GM23248 (cell line): ENCODE measurements at regions not wholly inside any gene's neighbourhood (a gene's known extent, or its start where the extent isn't known, plus 50 kb on each side); places are given as distances from the start of the nearest gene placed in this dataset.
A peak's percentile ranks its signal among the peaks of the same experiment; 100 is the strongest.
"Not testable (repeated sequence)": the region's sequence is repeated elsewhere in the genome, so short reads cannot be mapped to it uniquely, and the experiment has no call there.

ENCODE experiments used
- DNase-seq: peaks from one replicate; pipeline ENCODE4 v3.0.0-alpha.2; 2015
- H2AFZ ChIP-seq: fragments of 200-600 bp; sonication (generic); 2 replicates; pipeline ENCODE4 v1.6.1; 2016; ENCODE audit warnings: antibody characterized with exemption
- H3F3A ChIP-seq: fragments of 200-600 bp; sonication (generic); 2 replicates; pipeline ENCODE4 v1.6.1; 2016; ENCODE audit warnings: mild to moderate bottlenecking, antibody characterized with exemption, mixed run types; ENCODE audit not compliant: insufficient read depth
- H3K27ac ChIP-seq: fragments of 200-600 bp; sonication (generic); 2 replicates; pipeline ENCODE4 v1.5.1; 2016; ENCODE audit warnings: mild to moderate bottlenecking
- H3K27me3 ChIP-seq: fragments of 200-600 bp; sonication (generic); replicated peaks from 2 replicates; pipeline ENCODE4 v1.6.1; 2016; ENCODE audit warnings: mild to moderate bottlenecking; ENCODE audit not compliant: insufficient read depth
- H3K36me3 ChIP-seq: fragments of 200-600 bp; sonication (generic); 2 replicates; pipeline ENCODE4 v1.6.1; 2016; ENCODE audit warnings: low read depth, mild to moderate bottlenecking
- H3K4me1 ChIP-seq: fragments of 200-600 bp; sonication (generic); 2 replicates; pipeline ENCODE4 v1.6.1; 2016; ENCODE audit warnings: mild to moderate bottlenecking; ENCODE audit not compliant: insufficient read depth
- H3K4me2 ChIP-seq: fragments of 200-600 bp; sonication (generic); one replicate; pipeline ENCODE4 v1.6.1; 2016; ENCODE audit warnings: mild to moderate bottlenecking; ENCODE audit not compliant: unreplicated experiment
- H3K4me3 ChIP-seq: fragments of 200-600 bp; sonication (generic); 2 replicates; pipeline ENCODE4 v1.5.1; 2016; ENCODE audit warnings: mild to moderate bottlenecking
- H3K79me2 ChIP-seq: fragments of 200-600 bp; sonication (generic); 2 replicates; pipeline ENCODE4 v1.6.1; 2016; ENCODE audit warnings: mild to moderate bottlenecking; ENCODE audit not compliant: insufficient read depth
- H3K9ac ChIP-seq: fragments of 200-600 bp; sonication (generic); 2 replicates; pipeline ENCODE4 v1.6.1; 2016; ENCODE audit warnings: mild to moderate bottlenecking
- H3K9me2 ChIP-seq: fragments of 200-600 bp; sonication (generic); 2 replicates; pipeline ENCODE4 v1.6.1; 2016; ENCODE audit warnings: mixed run types, mild to moderate bottlenecking, moderate library complexity; ENCODE audit not compliant: insufficient read depth
- H3K9me3 ChIP-seq: fragments of 200-600 bp; sonication (generic); one replicate; pipeline ENCODE4 v1.6.1; 2017; ENCODE audit warnings: low read depth
- H4K20me1 ChIP-seq: fragments of 200-600 bp; sonication (generic); 2 replicates; pipeline ENCODE4 v1.6.0; 2016; ENCODE audit not compliant: insufficient read depth
- EZH2 ChIP-seq: fragments of 200-600 bp; sonication (generic); IDR thresholded peaks from 2 replicates; pipeline ENCODE4 v1.6.1; 2018; ENCODE audit warnings: antibody characterized with exemption, mild to moderate bottlenecking; ENCODE audit not compliant: insufficient read depth, poor library complexity, severe bottlenecking
- EZH2phosphoT487 ChIP-seq: fragments of 200-600 bp; sonication (generic); IDR thresholded peaks from 2 replicates; pipeline ENCODE4 v1.6.1; 2018; ENCODE audit warnings: antibody characterized with exemption, moderate library complexity, mild to moderate bottlenecking, low read depth; ENCODE audit not compliant: insufficient read depth
- WGBS, 2 experiments: methylation state at CpG; one replicate each; pipeline ENCODE4 v1.1.6; 2015 to 2017; ENCODE audit warnings: low lambda C conversion rate in 2 of 2, low coverage in 1 of 2; ENCODE audit errors: missing lambda C conversion rate in 2 of 2; 5-methylcytosine and 5-hydroxymethylcytosine counted together
- in situ Hi-C: fragments of 300-500 bp; cut with MboI; formaldehyde crosslinking; loops from 2 replicates; pipeline ENCODE4 v1.15.0; 2020

- no peak overlapping the region for H3K4me2 ChIP-seq
- no peaks in the 10 kb centered on the region for H3K4me1 ChIP-seq
- no peak overlapping the region for H3K27ac ChIP-seq
- in situ Hi-C loops: no loop called here
- WGBS, 2 experiments: 77 to 78% methylated on average over 6 of the region's 6 CpGs
- H3K4me3 ChIP-seq: no peak overlapping the region
- DNase-seq: no peak
- no peaks in the 10 kb centered on the region for H3F3A ChIP-seq
- no peaks in the 10 kb centered on the region for H3K36me3 ChIP-seq
- H3K79me2 ChIP-seq: no peaks in the 10 kb centered on the region
- H3K27me3 ChIP-seq: no peaks in the 10 kb centered on the region
- no peak for TF ChIP-seq EZH2phosphoT487
- no peak for TF ChIP-seq EZH2
- H3K9me3 ChIP-seq: no peaks in the 10 kb centered on the region
- H4K20me1 ChIP-seq: no peaks in the 10 kb centered on the region
- no peak overlapping the region for H2AFZ ChIP-seq
- no peak overlapping the region for H3K9ac ChIP-seq
- no peaks in the 10 kb centered on the region for H3K9me2 ChIP-seq
Observed at GRCh38 chr12:42910656-42911055, 321.1 kb upstream of the PRICKLE1 start.

GRCh38 chr12:42908712-42909111 lies 319.2 kb upstream of the PRICKLE1 start:
- Histone ChIP-seq H3K9me3 (no peaks in the 10 kb centered on the region), H3K36me3 (no peaks in the 10 kb centered on the region), H3F3A (no peaks in the 10 kb centered on the region), H3K4me3 (no peak overlapping the region), H3K27me3 (no peaks in the 10 kb centered on the region), H3K9ac (no peak overlapping the region), H4K20me1 (no peaks in the 10 kb centered on the region), H3K9me2 (no peaks in the 10 kb centered on the region), H3K27ac (no peak overlapping the region), H3K4me2 (no peak overlapping the region), H2AFZ (no peak overlapping the region), H3K4me1 (no peaks in the 10 kb centered on the region), H3K79me2 (no peaks in the 10 kb centered on the region)
- DNase-seq: no peak
- in situ Hi-C loops: no loop called here
- WGBS, 2 experiments: 68 to 74% methylated on average over 6 of the region's 6 CpGs
- TF ChIP-seq EZH2 (no peak), EZH2phosphoT487 (no peak)

- not testable (repeated sequence) for H3K36me3 ChIP-seq, H3K9ac ChIP-seq
- WGBS, 2 experiments: 46 to 58% methylated on average over 2 of the region's 2 CpGs
Observed at GRCh38 chr12:42906801-42907200, 317.3 kb upstream of the PRICKLE1 start.

GRCh38 chr12:42905419-42905705 lies 315.8 kb upstream of the PRICKLE1 start:
- Histone ChIP-seq H3F3A (no peaks in the 10 kb centered on the region), H4K20me1 (no peaks in the 10 kb centered on the region), H3K4me2 (no peak overlapping the region), H3K36me3 (no peaks in the 10 kb centered on the region), H3K9me3 (no peaks in the 10 kb centered on the region), H3K9me2 (no peaks in the 10 kb centered on the region), H3K9ac (no peak overlapping the region), H3K27ac (no peak overlapping the region), H2AFZ (no peak overlapping the region), H3K79me2 (no peaks in the 10 kb centered on the region), H3K27me3 (no peaks in the 10 kb centered on the region), H3K4me3 (no peak overlapping the region), H3K4me1 (no peaks in the 10 kb centered on the region)
- WGBS, 2 experiments: 67 to 88% methylated on average over 2 of the region's 2 CpGs
- in situ Hi-C loops: no loop called here
- no peak for DNase-seq
- no peak for TF ChIP-seq EZH2
- TF ChIP-seq EZH2phosphoT487: no peak

More at GRCh38 chr12:42906801-42907200, 317.3 kb upstream of the PRICKLE1 start:
- H3K27ac ChIP-seq, H3K4me1 ChIP-seq, H3K9me2 ChIP-seq, H3F3A ChIP-seq, DNase-seq, H2AFZ ChIP-seq, H3K79me2 ChIP-seq, H3K27me3 ChIP-seq, H3K4me3 ChIP-seq, H3K9me3 ChIP-seq, H3K4me2 ChIP-seq, H4K20me1 ChIP-seq, in situ Hi-C loops: not testable (repeated sequence)

- DNase-seq: no peak
- Histone ChIP-seq H2AFZ (peak overlapping the region; percentile 49; the same call in 1 of the 2 replicates), H3K4me3 (no peak overlapping the region), H3K9me2 (no peaks in the 10 kb centered on the region; the same call in 1 of the 2 replicates), H3K27ac (no peak overlapping the region), H3K36me3 (no peaks in the 10 kb centered on the region), H3K4me1 (no peaks in the 10 kb centered on the region), H3K9me3 (no peaks in the 10 kb centered on the region), H3F3A (no peaks in the 10 kb centered on the region), H3K9ac (no peak overlapping the region), H3K27me3 (no peaks in the 10 kb centered on the region), H3K79me2 (no peaks in the 10 kb centered on the region), H4K20me1 (no peaks in the 10 kb centered on the region), H3K4me2 (no peak overlapping the region)
- WGBS, 2 experiments: 23 to 26% methylated on average over 12 of the region's 12 CpGs
- TF ChIP-seq EZH2phosphoT487: no peak
- TF ChIP-seq EZH2: no peak
- in situ Hi-C loops: no loop called here
Observed at GRCh38 chr12:42904683-42905418, 315.3 kb upstream of the PRICKLE1 start.
